HG03439 (cell line): ENCODE measurements at regions not wholly inside any gene's neighbourhood (a gene's known extent, or its start where the extent isn't known, plus 50 kb on each side); places are given as distances from the start of the nearest gene placed in this dataset.

ENCODE experiments used
- ATAC-seq: cut with Tn5 transposase; IDR thresholded peaks from one replicate; pipeline ENCODE4 v1.9.1; 2021; ENCODE audit warnings: mild to moderate bottlenecking, moderate library complexity; ENCODE audit not compliant: unreplicated experiment

- no peak for ATAC-seq
Observed at GRCh38 chr11:110947096-110947495, 234.9 kb upstream of the ARHGAP20 start.

- no peak for ATAC-seq
Observed at GRCh38 chr11:110939471-110939870, 227.2 kb upstream of the ARHGAP20 start.

GRCh38 chr11:110935018-110935640, 222.9 kb upstream of the ARHGAP20 start:
- no peak for ATAC-seq

- no peak for ATAC-seq
Observed at GRCh38 chr11:110929129-110929528, 216.9 kb upstream of the ARHGAP20 start.

- ATAC-seq = no peak
Observed at GRCh38 chr11:110928391-110928790, 216.2 kb upstream of the ARHGAP20 start.

GRCh38 chr11:110921742-110922521, 209.7 kb upstream of the ARHGAP20 start:
- no peak for ATAC-seq

- no peak for ATAC-seq
Observed at GRCh38 chr11:110919241-110919922, 207.1 kb upstream of the ARHGAP20 start.

- no peak for ATAC-seq
Observed at GRCh38 chr11:110918351-110918750, 206.1 kb upstream of the ARHGAP20 start.

GRCh38 chr11:110912437-110912836, 200.2 kb upstream of the ARHGAP20 start:
- no peak for ATAC-seq

- no peak for ATAC-seq
Observed at GRCh38 chr11:110910384-110910783, 198.1 kb upstream of the ARHGAP20 start.

- ATAC-seq = no peak
Observed at GRCh38 chr11:110909336-110909735, 197.1 kb upstream of the ARHGAP20 start.

- ATAC-seq = no peak
Observed at GRCh38 chr11:110908401-110909105, 196.3 kb upstream of the ARHGAP20 start.

GRCh38 chr11:110907629-110908028, 195.4 kb upstream of the ARHGAP20 start:
- no peak for ATAC-seq

GRCh38 chr11:110903830-110904229, 191.6 kb upstream of the ARHGAP20 start:
- no peak for ATAC-seq

- no peak for ATAC-seq
Observed at GRCh38 chr11:110903378-110903777, 191.1 kb upstream of the ARHGAP20 start.

GRCh38 chr11:110901441-110901840, 189.2 kb upstream of the ARHGAP20 start:
- ATAC-seq = no peak

GRCh38 chr11:110900426-110900825, 188.2 kb upstream of the ARHGAP20 start:
- ATAC-seq = no peak

GRCh38 chr11:110897035-110897434, 184.8 kb upstream of the ARHGAP20 start:
- ATAC-seq = no peak

- no peak for ATAC-seq
Observed at GRCh38 chr11:110896358-110896757, 184.1 kb upstream of the ARHGAP20 start.

GRCh38 chr11:110894224-110894623, 182.0 kb upstream of the ARHGAP20 start:
- no peak for ATAC-seq

- no peak for ATAC-seq
Observed at GRCh38 chr11:110892741-110893285, 180.6 kb upstream of the ARHGAP20 start.
